ENCODE measurements at regions not wholly inside any gene's neighbourhood (a gene's known extent, or its start where the extent isn't known, plus 50 kb on each side); places are given as distances from the start of the nearest gene placed in this dataset.

DNA sequence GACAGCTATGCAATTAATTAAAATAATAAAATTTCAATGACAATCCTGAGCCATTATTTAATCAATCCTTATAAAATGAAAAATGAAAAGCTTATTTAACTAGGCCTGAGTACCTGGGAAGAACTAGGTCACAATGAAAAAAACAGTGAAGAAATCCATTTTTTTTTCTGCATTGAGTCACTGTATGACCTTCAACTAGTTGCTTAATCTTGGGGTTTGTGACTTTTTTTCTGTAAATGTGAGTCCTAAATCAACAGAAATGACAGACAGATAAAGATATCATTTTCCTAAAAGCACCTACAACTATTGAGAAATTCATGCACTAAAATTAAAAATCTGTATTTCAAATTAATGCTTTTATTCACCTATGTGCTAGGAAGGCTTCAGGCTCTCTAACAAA, 96.8 kb downstream of the TMEM26 start:
- no peak for DNase-seq

DNA sequence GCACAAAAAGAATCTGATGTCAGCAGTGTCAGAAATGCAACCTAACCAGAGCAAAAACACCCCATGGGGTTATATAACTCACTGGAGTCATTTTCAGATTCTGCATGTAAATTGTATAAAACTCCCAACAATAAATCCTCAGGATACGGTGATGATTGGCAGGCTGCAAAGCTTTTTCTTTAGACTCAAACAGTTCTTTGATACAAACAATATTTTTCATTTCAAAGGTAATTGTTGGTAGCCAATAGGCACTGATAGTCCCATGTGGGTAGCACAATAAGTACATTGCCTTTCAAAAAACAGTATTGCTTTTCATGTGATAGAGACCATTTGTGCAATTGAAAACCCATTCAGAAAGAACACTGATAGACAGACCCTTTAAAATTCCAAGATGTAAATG, 98.0 kb downstream of the TMEM26 start:
- peak; percentile 4 for DNase-seq

DNA sequence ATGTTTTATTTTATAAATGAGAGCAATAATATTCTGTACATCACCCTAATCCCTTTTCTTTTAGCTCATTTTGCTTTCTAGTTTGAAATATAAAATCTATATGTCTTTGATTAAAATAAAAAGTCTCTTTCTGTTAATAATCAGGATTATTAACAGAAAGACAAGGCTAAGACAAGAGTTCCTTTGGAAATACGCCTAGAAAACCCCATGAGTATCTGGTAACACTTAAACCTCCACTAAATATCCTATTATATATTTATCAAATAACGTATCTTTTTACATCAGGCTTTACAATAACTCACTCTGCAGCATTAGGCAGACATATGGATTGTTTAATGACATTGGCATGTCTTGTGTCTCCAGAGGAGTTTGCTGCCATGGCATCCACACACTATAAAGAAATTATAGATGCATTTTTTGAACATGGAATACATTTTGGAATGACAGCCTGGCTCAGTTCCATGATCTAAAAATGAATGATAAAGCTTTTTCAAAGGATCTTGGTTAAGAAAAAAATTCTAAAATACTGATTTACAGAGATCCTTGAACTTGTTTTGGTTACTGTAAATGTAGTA, 98.7 kb downstream of the TMEM26 start:
- DNase-seq, result no peak

DNA sequence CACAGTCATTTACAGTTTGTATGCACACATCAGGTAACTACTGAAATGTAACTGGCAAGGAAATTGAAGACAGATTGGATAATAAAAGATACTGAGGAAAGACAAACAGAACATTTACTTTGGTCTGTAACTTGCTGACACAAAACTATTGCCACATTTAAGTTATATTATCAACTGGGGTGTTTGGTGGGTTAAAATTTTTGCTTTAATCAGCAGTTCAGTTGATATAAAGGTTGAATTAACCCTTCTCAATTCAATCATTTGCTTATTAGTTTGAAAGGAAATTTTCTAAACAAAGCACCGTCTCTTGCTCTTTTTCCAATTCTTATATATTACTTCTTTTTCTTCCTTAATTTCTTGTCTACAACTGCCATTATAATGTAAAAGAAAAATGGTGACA, 102.4 kb downstream of the TMEM26 start:
- DNase-seq, result no peak

DNA sequence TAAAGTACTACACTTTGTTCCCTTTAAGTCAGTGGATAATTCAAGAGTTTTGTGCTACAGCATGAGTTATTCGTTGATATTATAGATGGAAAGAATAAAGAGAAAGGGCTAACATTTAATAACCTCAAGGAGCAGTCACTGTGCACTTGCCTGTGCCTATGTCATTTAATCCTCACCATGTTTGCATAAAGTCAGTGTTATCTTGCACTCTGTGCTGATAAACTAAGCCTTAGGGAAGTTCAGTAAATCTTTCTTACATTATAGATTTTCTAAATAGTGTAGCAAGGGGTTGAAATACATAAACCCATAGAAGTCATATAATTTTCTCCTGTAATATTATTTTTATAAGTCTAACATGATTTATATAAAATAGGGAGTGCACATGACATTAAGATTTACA, 103.1 kb downstream of the TMEM26 start:
- DNase-seq, result no peak

DNA sequence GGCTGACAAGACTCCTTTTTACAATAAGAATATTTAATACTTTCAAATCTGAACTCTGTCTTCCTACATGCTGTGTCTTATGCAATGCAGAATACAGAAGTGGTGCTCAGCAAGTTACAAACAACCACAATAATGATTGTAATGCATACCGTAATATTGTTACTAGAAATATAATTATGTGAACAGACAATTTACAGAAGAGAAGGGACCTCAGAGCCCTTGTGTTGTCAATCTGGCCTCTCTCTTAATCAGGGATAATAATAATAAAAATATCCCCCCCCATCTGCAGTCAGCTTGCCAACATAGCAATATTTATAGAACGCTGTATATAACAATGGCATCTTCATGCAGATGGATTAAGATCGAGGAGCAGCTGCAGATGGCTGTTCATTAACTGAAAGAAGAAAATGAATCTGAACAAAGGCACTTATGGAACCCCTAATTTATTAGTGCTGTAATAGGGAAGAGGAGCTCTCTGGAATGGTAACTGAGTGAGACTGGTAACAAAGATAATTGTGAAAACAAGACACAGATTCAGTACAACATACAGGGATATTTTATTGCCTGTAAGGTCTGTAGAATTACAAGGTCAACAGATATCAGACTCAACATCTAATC, 106.3 kb downstream of the TMEM26 start:
- peak; percentile 6 for DNase-seq

DNA sequence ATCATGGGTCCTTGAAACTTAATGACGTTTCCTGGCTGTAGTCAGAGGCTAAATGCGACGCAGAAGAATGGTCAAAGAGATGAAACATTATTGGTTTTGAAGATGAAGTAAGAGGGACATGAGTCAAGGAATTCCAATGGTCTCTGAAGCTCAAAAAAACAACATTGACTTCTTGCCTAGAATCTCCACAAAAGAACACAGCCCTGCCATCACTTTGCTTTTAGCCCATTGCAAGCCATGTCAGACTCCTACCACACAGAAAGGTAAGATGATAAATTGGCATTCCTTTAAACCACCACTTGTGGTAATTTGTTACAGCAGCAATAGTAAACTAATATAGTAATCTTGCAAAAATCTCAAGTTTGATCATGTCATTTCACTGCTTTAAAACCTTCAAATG, 109.4 kb downstream of the TMEM26 start:
- no peak for DNase-seq

DNA sequence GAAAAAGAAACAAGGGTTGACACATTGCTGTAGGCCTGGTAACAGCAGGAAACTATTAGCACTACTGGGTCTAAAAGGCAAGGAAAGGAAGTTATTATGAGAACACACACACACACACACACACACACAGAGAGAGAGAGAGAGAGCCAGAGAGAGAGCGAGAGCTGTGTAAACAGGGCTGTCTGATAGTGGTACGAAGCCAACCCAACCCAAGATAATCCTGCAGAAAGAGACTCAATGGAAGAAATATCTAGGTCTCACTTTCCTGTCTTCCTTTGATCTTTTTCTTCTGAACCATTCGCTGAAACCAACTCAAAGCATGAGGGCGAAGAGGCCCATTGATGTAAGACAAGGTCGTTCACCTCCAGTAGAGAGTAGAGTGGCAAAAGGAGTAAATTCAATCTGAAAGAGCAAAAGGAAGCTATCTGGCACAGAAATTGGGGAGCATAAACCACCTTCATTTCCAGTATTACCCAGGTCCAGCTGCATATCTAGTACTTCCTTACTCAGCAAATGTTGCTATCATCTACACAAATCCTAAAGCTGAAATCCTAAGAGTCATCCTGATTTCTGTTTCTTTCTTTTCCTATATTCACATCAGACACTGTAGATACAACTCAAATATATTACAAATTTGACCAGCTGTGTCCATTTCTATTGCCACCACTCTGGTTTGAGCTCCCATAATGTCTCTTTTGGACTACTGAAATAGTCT, 110.2 kb downstream of the TMEM26 start:
- no peak for DNase-seq

DNA sequence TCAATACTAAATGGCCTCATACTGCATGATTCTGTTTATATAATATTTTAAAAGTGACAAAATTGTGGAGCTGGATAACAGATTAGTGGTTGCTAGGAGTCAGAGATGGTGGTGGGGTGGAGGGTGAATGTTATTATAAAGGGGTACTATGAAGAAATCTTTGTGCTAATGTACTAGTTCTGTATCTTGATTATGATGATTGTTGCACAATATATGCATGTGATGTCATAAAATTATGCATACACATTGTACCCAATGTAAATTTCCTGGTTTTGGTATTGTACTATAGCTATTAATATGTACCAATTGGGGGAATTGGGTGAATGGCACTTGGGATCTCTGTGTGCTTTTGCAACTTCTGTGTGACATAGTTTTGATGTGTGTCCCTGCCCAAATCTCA, 112.2 kb downstream of the TMEM26 start:
- DNase-seq, result no peak

DNA sequence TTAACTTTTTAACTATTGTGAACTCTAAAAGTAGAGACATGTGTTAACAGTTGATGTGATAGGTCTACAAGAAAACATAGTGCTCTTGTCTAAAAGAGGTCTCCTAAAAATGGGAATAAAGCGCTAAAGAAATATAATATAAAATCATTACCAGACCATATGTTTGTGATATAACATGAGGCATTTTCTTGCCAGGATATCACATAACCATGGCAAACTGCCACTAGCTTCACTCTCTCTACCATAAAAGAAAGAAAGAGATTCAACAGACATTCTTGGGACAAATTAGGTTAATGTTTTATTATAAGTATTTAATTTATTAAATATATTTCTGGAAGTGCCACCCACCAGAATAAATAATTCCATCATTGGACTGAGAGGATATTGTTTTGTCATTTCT, 115.0 kb downstream of the TMEM26 start:
- DNase-seq, result no peak

DNA sequence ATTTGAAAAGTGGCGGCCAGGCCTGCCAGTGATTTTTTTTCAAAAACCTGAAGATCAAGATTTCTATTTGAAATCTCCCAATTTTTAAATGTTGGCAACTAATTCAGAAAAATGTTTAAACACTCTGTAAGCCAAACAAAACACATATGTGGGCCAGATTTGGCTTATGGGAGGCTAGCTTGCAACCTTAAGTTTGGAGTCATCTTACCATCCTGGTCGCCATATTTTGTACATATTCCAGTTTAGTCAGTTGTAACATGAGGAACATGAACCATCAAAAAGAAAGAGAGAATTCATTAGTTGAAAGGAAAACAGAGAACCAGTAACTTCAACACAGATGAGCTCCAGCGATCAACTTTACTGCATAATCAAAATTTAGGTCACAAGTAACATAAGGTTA, 115.4 kb downstream of the TMEM26 start:
- DNase-seq, result no peak

DNA sequence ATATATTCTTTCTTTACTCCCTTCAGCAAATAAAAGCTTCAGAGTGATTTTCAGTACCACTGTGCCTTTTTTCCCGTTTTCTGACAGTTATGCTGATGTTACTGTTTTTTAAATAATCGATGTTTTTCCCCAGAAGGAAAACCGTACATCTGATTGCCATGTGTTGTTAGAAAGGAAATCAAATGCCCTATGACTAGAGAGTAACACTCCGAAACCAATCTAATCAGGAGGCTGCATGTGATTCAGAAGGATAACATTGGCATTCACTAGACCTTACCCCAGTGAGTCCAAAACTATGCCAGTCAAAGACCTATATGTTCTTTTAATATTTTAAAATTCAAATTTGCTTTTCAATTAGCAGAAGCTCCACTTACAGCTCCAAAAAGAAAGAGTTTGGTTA, 116.3 kb downstream of the TMEM26 start:
- no peak for DNase-seq

DNA sequence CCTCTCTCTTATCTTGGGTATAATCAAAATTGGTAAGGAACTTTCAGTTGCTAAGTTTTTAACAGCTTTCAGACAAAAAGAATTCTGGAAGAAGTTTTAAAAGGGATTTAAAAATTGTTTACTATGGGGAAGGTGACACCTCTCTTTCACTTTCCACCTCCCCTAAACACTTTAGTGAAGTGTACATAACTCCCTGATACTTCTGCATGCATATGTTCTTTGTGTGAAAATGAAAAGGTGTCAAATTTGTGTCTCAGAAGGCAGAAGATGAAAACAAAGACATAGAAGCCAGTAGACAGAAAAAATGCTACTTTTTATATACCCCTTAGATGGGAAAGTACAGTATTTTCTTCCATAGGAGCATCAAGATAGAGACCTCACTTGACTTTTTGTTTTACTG, 117.8 kb downstream of the TMEM26 start:
- DNase-seq, result no peak

DNA sequence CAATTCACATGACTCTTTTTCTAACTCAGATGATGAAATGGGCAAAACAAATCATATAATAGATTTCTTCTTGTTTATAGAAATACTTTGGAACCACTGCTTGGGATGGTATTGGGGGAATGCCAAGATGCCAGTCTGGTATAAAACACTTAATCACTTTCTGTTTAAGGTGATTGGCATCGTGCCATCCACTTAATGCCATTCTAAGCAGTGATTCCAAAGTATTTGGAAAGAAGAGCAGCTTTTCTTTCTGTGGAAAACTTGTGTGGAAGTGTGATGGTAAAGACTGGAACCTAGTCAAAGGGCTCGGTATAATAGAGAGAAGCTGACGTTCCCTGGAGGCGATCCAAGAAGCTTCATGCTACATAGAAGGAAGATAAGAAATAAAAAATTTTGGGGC, 120.6 kb downstream of the TMEM26 start:
- no peak for DNase-seq

DNA sequence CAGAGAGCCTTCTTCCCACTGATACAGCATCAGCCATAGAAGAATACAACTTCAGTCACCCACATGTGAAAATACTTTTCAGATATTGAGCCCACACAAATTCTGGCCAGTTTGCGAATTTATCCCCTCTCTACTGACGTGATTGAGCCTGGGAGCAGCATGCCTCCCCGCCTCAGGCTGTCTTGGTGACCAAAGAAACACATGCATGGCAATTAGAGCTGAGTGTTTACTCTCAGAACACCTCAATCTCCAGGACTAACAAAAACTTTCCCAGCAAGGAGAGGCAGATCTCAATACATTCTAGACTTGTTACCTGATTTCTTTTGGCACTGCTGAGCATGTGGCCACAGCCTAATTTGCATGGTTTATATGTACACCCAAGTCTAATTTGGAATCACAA, 122.5 kb downstream of the TMEM26 start:
- DNase-seq, result no peak

DNA sequence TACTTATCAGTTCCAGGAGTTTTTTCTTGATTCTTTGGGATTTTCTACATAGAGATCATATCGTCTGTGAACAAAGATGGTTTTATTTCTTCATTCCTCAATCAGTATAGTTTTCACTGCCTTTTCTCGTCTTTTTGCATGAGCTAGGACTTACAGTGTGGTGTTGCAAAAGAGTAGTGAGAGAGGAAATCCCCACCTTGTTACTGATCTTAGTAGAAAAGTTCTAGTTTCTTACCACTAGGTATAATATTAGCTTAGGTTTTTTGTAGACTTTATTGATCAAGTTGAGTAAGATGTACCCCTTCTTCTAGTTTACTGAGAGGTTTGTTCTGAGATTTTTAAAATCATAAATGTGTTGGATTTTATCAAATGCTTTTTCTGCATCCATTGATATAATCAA, 123.3 kb downstream of the TMEM26 start:
- DNase-seq, result no peak

DNA sequence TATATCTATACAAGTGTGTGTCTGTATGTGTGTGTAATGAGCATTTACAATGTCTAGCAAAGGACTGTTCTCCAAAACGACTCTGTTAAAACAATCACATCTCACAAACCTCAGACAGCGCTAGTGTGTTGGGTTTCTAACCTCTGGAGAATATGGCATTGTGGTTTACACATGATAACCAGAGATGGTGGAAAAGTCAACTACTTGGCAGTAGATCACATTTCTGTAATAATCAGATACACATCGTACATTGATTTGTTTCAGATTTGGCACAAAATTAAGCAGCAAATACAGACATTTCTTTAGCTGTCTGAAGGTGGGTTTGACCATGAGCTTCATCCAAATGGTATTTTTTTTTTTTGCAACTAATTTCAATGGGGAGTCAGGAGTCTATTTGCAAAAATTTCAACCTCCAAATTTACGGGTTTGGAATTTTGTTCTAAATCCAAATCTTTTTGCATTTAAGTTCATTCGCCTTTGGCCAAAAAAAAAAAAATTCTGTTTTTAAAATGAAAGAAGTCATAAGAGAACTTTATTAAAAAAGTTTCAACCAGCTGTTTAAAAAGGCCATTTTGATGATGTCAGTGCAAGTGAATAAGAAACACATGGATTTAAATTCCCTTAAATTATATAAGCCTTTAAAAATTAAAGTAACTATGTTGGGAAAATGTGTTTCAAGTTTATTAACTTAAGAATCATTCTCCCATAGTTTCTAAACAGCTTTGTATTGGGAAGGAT, 127.8 kb downstream of the TMEM26 start:
- DNase-seq, result no peak

DNA sequence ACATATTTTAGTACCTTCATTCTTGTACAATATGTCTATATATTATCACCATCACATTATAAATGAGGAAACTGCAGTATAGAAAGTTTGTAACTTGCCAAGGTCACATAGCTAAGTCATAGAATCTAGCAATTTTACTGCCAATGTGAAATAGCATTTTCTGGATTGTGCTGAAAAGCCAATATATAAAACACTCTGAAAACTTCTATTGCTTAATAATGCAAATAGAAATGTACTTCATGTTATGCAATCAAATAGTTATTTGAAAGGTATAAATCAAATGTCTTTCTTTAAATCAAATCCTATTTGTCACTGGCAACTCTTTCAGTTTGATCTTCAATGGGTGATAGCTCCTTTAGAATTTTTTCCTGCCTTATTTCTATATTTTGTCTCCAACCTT, 129.5 kb downstream of the TMEM26 start:
- no peak for DNase-seq

DNA sequence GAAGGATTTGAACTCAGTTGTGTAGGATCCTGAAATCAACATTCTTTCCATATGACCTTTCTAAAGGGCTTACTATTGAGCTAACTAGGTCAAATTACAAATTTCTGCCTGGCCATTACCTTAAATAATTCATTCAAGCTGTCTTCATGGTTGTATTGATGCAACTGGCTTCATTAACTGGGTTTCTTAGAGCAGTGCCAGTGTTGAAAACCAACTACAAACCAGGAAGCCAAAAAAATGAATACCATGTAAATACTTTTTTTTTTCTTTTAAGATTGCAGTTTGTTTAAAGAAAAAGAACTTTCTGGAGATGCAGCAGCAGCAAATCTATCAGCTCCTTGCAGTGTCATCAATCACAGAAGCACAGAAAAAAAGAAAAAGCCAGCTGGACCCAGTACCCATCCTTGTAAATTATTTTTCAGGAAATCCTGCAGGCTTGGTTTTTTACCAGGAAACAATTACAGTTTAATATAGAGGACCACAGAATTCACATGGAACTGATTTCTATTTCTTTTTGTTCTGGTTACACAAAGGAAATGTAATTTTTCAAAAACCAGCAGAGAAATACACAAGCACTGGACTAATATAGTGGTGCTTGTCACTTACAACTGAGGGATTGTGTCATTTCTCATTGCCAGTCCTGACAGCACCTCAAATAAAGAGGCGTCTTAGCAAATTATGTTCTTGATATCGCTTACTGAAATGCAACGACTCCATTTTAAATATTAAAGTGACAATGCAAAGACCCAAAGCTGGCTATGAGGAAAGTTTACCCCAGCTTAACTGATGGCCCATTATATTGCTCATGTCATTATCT, 131.9 kb downstream of the TMEM26 start:
- no peak for DNase-seq

DNA sequence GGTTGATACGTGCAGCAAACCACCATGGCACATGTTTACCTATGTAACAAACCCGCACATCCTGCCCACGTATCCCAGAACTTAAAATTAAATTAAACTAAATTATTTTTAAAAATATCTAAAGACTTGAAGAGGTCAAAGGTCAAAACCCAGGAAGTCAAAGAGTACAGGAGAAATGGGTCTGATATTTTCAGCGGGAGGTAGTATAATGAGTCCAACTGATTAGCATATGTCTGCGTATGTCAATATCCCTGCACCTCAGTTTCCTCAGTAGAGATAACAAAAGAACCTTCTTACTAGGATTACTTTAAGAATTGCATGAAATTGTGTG, 133.0 kb downstream of the TMEM26 start:
- DNase-seq, result no peak

DNA sequence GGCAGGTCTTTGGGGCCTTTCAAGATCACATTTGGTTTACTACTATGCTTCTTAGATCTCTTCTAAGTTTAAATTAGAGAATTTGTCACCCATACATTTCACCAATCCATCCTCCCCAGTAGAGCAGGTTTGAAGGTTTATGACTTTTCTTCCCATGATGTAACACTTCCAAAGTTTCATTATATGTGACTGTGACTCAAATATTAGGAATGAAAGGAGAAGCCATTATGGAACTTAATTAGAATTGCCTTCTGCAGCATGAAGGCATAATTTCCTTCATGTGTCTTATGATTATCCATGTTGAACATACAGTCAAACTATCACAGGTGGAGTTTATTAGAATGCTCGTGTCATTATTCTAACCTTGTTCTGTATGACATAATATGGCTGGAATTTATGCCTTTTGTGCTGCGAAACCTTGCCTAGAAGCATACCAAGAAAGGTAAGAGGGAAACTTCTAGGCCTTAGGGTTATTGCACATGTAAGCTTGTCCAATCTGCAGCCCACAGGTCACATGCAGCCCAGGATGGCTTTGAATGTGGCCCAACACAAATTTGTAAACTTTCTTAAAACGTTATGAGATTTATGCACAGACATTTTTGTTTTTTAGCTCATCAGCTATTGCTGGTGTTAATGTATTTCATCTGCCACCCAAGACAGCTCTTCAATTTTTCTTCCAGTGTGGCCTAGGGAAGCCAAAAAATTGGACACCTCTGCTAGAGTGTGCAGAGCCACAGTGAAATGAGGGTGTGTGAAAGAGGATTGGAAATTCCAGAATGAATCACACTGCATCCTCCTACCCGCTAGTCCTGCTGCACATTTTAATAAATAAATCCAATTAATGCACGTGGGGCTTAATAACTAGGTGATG, 133.6 kb downstream of the TMEM26 start:
- no peak for DNase-seq

DNA sequence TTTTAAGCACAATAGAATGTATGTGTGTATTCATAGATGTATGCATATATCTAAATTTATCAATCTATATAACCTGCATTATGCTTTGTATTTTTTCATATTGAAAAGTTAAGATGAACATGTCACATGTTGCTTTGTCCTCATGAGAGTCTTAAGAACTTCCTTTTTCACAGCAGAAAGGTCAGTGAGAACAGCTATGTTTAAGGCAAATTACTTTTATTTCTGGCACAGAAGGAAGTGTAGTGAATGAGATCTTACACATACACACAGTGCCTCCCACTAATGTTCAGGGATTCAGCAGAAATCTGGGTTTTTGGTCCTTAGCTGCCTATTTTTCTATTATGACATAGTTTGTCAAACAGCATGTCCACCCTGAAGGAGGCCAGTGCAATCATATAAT, 134.8 kb downstream of the TMEM26 start:
- no peak for DNase-seq

Data from NCI-H1436 (cell line).